ENCODE measurements at regions not wholly inside any gene's neighbourhood (a gene's known extent, or its start where the extent isn't known, plus 50 kb on each side); places are given as distances from the start of the nearest gene placed in this dataset.

DNA sequence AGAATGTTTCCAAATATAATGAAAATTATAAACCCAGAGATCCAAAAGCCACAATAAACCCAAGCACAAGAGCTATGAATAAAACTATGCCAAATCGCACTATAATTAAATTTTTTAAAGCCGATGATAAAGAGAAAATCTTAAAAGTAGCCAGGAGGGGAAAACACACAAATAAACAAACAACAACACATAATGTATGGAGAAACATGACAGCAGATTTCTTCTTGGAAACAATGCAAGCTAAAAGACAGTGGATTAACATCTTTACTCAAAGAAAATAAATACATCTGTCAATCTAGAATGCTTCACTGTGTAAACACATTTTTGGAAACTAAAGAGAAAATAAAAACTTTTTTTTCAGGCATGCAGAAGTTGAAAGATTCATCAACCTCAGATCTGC, 53.0 kb upstream of the SMOX start:
- Histone ChIP-seq H3K4me3 (no peak overlapping the region), H3K36me3 (no peaks in the 10 kb centered on the region), H3K27me3 (no peaks in the 10 kb centered on the region), H3K9me3 (no peaks in the 10 kb centered on the region), H3K4me1 (peaks cover 0 to 5% of the 10 kb centered on the region in 2 donors), H3K27ac (no peak overlapping the region)
- TF ChIP-seq, protein P1, sequence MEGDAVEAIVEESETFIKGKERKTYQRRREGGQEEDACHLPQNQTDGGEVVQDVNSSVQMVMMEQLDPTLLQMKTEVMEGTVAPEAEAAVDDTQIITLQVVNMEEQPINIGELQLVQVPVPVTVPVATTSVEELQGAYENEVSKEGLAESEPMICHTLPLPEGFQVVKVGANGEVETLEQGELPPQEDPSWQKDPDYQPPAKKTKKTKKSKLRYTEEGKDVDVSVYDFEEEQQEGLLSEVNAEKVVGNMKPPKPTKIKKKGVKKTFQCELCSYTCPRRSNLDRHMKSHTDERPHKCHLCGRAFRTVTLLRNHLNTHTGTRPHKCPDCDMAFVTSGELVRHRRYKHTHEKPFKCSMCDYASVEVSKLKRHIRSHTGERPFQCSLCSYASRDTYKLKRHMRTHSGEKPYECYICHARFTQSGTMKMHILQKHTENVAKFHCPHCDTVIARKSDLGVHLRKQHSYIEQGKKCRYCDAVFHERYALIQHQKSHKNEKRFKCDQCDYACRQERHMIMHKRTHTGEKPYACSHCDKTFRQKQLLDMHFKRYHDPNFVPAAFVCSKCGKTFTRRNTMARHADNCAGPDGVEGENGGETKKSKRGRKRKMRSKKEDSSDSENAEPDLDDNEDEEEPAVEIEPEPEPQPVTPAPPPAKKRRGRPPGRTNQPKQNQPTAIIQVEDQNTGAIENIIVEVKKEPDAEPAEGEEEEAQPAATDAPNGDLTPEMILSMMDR (IDR thresholded peaks at IDR 0.05) = no peak
- no peak for DNase-seq (ENCODE audit: low spot score)

DNA sequence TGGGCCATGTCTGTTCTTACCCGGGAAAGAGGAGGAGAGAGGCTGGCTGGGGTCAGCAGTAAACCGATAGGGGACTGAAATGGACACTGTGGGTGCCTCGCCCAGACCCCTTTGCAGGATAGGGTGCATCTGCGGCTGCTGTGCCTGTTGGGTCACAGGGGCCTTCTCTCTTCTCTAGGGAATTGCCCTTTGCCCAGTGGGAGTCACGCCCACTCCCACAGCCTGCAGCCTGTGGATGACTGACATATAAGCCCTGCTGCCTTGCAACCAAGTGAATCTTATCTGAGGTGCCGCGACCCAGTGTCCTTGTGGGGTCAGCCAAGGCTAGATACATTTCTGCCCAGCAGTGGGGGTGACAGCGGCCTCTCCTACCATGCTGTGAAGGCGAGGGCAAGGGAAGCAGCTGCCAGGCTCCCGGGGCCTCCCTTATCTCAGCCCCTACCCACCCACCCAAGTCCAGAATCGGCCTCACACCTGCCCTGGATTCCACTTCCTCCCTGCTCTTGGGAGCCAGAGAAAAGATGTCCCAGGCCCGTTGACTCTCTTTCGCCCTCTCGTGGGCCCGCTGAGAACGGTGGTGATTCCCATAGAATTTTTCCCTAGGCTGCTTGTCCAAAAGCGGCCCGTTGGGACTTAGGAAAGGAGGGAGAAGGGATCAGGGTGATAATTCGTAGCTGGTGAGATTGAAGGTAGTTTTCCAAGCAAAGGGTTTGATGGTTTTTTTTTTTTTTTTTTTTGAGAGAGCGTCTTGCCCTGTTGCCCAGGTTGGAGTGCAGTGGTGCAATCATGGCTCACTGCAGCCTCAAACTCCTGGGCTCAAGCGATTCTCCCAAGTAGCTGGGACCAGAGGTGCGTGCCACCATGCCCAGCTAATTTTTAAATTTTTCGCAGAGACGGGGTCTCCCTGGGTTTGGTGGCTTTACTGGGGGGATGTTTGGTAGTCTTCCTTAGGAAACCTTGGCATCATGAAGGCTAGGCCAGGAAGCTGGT, 56.8 kb upstream of the SMOX start:
- Histone ChIP-seq H3K9me3 (no peaks in the 10 kb centered on the region), H3K4me1 (peaks cover 0 to 5% of the 10 kb centered on the region in 2 donors), H3K36me3 (no peaks in the 10 kb centered on the region), H3K4me3 (no peak overlapping the region), H3K27me3 (no peaks in the 10 kb centered on the region), H3K27ac (no peak overlapping the region)
- TF ChIP-seq, protein P1 (IDR thresholded peaks at IDR 0.05) = peak; percentile 62 to 77
- DNase-seq (ENCODE audit: low spot score) = peak; percentile 70

- no peak overlapping the region for H3K27ac ChIP-seq
Observed at GRCh38 chr20:4090756-4091489, 57.7 kb upstream of the SMOX start.

GRCh38 chr20:4089756-4090487, 58.7 kb upstream of the SMOX start:
- H3K4me1 ChIP-seq = peaks cover 0 to 12% of the 10 kb centered on the region in 2 donors
- TF ChIP-seq, protein P1 (IDR thresholded peaks at IDR 0.05) = no peak
- H3K36me3 ChIP-seq = no peaks in the 10 kb centered on the region
- H3K27ac ChIP-seq = no peak overlapping the region
- no peak for DNase-seq (ENCODE audit: low spot score)
- no peaks in the 10 kb centered on the region for H3K9me3 ChIP-seq
- H3K27me3 ChIP-seq = no peaks in the 10 kb centered on the region
- no peak overlapping the region for H3K4me3 ChIP-seq

More at GRCh38 chr20:4090756-4091489, 57.7 kb upstream of the SMOX start:
- H3K27me3 ChIP-seq = no peaks in the 10 kb centered on the region
- H3K4me3 ChIP-seq = no peak overlapping the region
- no peak for DNase-seq (ENCODE audit: low spot score)
- TF ChIP-seq, protein P1 (IDR thresholded peaks at IDR 0.05) = no peak
- H3K9me3 ChIP-seq = no peaks in the 10 kb centered on the region
- H3K36me3 ChIP-seq = no peaks in the 10 kb centered on the region
- H3K4me1 ChIP-seq = peaks cover 0 to 5% of the 10 kb centered on the region in 2 donors

DNA sequence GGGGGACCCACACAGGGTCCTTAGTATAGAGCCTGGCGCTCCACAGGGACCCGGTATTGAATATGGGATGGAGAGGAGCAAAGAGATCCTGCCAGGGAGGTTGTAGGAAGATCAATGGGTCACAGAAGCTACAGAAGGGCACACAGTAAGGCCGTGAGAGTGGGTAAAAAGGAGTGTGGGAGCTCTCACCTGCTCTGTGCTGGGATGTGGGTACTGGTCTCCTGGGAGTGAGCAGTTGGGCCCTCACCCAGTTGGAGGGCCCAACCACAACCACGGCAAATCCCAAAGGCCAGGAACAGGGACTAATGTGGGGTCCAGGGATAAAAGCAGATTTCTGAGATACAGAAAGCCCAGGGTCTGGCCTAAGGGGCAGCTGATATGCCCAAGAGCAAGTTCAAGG, 59.9 kb upstream of the SMOX start:
- TF ChIP-seq, protein P1 (IDR thresholded peaks at IDR 0.05) = no peak
- Histone ChIP-seq H3K4me1 (peaks cover 0 to 14% of the 10 kb centered on the region in 2 donors), H3K27ac (no peak overlapping the region), H3K9me3 (no peaks in the 10 kb centered on the region), H3K36me3 (no peaks in the 10 kb centered on the region), H3K27me3 (no peaks in the 10 kb centered on the region), H3K4me3 (no peak overlapping the region)
- DNase-seq (ENCODE audit: low spot score) = no peak
